Omental fat pad (tissue), 3 donors: ENCODE measurements at regions not wholly inside any gene's neighbourhood (a gene's known extent, or its start where the extent isn't known, plus 50 kb on each side); places are given as distances from the start of the nearest gene placed in this dataset.

ENCODE experiments used
- ATAC-seq: fragments of 150-250 bp; one replicate; pipeline ENCODE4 v1.9.1; 2016; ENCODE audit warnings: mild to moderate bottlenecking, moderate library complexity; ENCODE audit not compliant: low FRiP score
- DNase-seq: peaks from one replicate; pipeline ENCODE4 v3.0.0-alpha.2; 2019; ENCODE audit warnings: low spot score
- TF ChIP-seq, protein P1 (sequence below), 3 donors: fragments of 450-650 bp; IDR thresholded peaks; one replicate each; pipeline ENCODE4 v1.5.1; 2016 to 2017; ENCODE audit warnings: antibody characterized with exemption in 3 of 3, mild to moderate bottlenecking in 3 of 3, moderate library complexity in 2 of 3

DNA sequence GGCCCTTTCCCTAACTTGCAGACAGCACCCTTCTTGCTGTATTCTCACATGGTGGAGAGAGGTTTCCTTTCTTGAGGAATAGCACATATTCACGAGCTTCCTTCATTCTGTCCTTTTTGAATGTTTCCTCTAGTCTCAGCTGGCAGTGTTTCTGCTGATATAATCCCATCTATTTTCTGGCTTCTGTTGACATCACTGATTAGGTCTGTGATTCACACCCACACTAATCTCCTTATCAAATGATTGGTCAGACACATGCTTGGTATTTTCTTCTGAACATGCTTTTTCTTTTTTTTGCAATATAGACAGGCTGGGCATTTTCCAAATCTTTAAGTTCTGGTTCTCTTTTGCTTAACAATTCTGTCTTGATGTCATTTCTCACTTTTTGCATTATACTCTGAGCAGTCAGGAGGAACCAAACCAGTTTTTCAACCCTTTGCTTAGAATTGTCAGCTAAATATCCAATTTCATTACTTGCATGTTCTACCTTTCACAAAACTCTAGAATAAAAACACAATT lies 65.4 kb downstream of the OXSM start:
- TF ChIP-seq, protein P1, sequence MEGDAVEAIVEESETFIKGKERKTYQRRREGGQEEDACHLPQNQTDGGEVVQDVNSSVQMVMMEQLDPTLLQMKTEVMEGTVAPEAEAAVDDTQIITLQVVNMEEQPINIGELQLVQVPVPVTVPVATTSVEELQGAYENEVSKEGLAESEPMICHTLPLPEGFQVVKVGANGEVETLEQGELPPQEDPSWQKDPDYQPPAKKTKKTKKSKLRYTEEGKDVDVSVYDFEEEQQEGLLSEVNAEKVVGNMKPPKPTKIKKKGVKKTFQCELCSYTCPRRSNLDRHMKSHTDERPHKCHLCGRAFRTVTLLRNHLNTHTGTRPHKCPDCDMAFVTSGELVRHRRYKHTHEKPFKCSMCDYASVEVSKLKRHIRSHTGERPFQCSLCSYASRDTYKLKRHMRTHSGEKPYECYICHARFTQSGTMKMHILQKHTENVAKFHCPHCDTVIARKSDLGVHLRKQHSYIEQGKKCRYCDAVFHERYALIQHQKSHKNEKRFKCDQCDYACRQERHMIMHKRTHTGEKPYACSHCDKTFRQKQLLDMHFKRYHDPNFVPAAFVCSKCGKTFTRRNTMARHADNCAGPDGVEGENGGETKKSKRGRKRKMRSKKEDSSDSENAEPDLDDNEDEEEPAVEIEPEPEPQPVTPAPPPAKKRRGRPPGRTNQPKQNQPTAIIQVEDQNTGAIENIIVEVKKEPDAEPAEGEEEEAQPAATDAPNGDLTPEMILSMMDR (IDR thresholded peaks at IDR 0.05) = no peak
- DNase-seq (no peak), ATAC-seq (no peak)

DNA sequence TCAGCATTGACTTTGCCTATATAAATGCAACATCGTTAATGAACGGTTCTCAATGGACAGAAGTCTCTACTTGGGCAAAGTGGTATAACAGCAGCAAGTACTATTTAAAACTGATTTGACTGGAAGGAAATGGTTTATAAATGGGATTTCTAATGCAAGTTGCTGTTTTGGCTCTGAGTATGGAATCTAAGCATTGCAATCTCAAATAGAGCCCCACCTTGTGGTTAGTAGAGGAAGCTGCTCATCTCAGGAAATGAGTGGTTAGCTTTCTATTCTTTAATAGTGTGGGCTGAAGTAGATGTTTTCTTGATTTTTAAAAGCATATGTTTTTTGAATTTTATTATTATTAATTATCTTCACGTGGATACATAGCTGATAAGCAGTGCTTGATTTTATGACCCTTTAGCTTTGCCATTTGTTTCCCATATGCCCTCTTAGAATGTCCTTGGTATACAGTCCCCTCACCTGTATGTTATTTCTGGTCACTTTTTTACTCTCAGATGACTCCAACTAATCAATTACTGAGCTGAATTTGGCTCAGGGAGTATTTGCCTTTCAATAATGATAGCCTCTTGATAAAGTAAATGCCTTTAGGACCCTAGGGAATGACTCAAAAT lies 67.1 kb downstream of the OXSM start:
- no peak for DNase-seq
- TF ChIP-seq, protein P1 (IDR thresholded peaks at IDR 0.05) = no peak
- ATAC-seq = no peak

DNA sequence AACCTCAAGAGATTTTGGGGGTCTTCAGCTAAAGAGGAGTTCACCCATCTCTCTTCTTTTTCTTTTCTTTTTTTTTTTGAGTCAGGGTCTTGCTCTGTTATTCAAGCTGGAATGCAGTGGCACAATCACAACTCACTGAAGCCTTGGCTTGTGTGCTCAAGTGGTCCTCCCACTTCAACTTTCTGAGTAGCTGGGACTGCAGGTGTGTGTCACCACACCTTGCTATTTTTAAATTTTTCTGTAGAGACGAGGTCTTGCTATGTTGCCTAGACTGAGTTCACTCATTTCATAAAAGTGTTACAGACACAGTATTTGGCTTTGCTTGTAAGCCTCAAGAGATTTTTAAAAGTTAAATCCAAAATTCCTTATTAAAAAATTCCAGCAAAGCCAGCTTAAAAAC lies 71.7 kb downstream of the OXSM start:
- TF ChIP-seq, protein P1 (IDR thresholded peaks at IDR 0.05) = no peak
- DNase-seq = no peak
- ATAC-seq = no peak

DNA sequence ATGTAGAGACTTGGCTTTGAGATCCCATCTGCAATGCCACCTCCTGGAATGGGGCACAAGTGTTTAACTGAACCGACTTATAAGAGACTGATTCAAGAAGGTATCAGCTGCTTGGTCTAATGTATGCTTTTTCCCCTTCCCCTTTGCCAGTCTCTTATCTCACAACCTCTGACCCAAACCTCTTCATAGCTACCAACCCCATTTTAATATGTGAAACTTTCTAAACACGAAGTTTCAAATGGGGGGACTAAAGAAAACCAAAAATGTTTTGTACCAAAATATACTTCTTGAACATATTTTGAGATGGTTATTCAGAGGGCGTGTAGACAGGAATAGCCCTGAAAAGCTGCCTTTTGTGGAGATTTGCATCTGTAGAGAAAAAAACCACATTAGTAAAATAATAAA lies 73.1 kb downstream of the OXSM start:
- TF ChIP-seq, protein P1 (IDR thresholded peaks at IDR 0.05) = no peak
- DNase-seq = no peak
- no peak for ATAC-seq

DNA sequence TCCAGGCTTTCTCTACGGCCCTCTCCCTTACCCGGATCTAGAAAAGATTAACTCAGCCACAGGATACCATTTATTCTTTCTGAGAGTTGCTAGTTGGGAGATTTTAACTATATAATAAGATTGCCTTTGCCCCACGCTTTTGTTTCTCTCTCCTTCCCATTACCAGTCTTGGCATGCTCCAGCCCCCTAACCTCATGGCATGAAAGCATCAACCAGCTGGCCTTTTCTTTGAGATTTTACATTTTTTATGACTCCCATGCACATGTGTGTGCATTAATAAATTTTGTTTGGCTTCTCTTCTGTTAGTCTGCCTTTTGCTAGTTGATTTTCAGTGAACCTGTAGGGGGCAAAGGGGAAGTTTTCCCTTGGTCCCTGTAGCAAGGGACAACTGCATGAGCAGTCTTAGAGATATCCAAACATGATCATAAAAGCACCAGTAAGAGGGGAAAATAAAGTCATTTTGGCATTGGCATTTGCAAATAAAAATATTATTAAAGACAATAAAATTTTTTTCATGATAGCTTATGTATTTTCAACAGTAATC lies 73.6 kb downstream of the OXSM start:
- ATAC-seq = no peak

DNA sequence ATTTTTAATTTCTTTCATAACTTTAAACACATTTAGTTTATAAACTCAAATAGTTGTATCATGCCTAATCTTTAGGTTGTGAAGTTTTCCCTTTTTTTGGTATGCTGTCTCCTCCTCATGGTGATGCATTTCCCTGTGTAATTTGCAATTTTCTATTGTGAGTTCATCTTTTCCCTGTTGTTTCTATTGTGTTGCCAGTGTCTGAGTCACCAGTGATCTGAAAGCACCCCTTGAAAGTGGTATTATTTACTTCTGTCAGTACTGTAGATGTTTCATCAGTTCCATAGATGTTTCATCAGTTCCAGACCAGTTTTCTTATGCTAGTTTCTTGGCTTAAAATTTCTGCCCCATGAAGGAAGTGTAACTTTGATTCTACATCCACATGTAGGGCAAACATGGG lies 80.6 kb downstream of the OXSM start:
- DNase-seq (no peak), ATAC-seq (no peak)
- TF ChIP-seq, protein P1 (IDR thresholded peaks at IDR 0.05) = no peak

More for the DNA sequence above, 73.6 kb downstream of the OXSM start:
- TF ChIP-seq, protein P1 (IDR thresholded peaks at IDR 0.05) = no peak
- no peak for DNase-seq
